ENCODE measurements at regions not wholly inside any gene's neighbourhood (a gene's known extent, or its start where the extent isn't known, plus 50 kb on each side); places are given as distances from the start of the nearest gene placed in this dataset.

GRCh38 chr7:46229409-46229808 is 308.3 kb upstream of the IGFBP3 start:
- no peak overlapping the region for H3K4me3 ChIP-seq (ENCODE audit: low read depth, low read length)
- H3K9me3 ChIP-seq (ENCODE audit: control insufficient read depth, insufficient read depth, low read length) = no peaks in the 10 kb centered on the region
- H3K27ac ChIP-seq (ENCODE audit: low read depth, low read length) = peak overlapping the region; percentile 41
- POLR2A ChIA-PET = no interaction called here
- DNase-seq (ENCODE audit: low read depth, low spot score) = peak; percentile 59
- CTCF ChIA-PET = interaction anchor here (1.1 kb wide), 1 partner anchor 307 kb away, joined by 4 read pairs; no protein-coding TSS in a partner anchor
- TF ChIP-seq CTCF (IDR thresholded peaks at IDR 0.05; ENCODE audit: low read depth, low read length) = no peak
- H3K27me3 ChIP-seq (ENCODE audit: control insufficient read depth, insufficient read depth, low read length) = no peaks in the 10 kb centered on the region

GRCh38 chr7:46226860-46227259 is 305.8 kb upstream of the IGFBP3 start:
- ChIA-PET POLR2A (no interaction called here), CTCF (no interaction called here)
- Histone ChIP-seq H3K27ac (ENCODE audit: low read depth, low read length) (no peak overlapping the region), H3K4me3 (ENCODE audit: low read depth, low read length) (no peak overlapping the region), H3K9me3 (ENCODE audit: control insufficient read depth, insufficient read depth, low read length) (no peaks in the 10 kb centered on the region), H3K27me3 (ENCODE audit: control insufficient read depth, insufficient read depth, low read length) (no peaks in the 10 kb centered on the region)
- DNase-seq (ENCODE audit: low read depth, low spot score) = no peak
- TF ChIP-seq CTCF (IDR thresholded peaks at IDR 0.05; ENCODE audit: low read depth, low read length) = no peak

- no peak overlapping the region for H3K27ac ChIP-seq (ENCODE audit: low read depth, low read length)
- no peaks in the 10 kb centered on the region for H3K27me3 ChIP-seq (ENCODE audit: control insufficient read depth, insufficient read depth, low read length)
- H3K9me3 ChIP-seq (ENCODE audit: control insufficient read depth, insufficient read depth, low read length) = no peaks in the 10 kb centered on the region
- H3K4me3 ChIP-seq (ENCODE audit: low read depth, low read length) = no peak overlapping the region
- no peak for DNase-seq (ENCODE audit: low read depth, low spot score)
- POLR2A ChIA-PET = no interaction called here
- CTCF ChIA-PET = interaction anchor here (0.8 kb wide), 1 partner anchor 306 kb away, joined by 3 read pairs; no protein-coding TSS in a partner anchor
- no peak for TF ChIP-seq CTCF (IDR thresholded peaks at IDR 0.05; ENCODE audit: low read depth, low read length)
Measured at GRCh38 chr7:46224363-46224762, 303.3 kb upstream of the IGFBP3 start.

- no peak overlapping the region for H3K4me3 ChIP-seq (ENCODE audit: low read depth, low read length)
- ChIA-PET CTCF (interaction anchor here (1.3 kb wide), 1 partner anchor 297 kb away, joined by 5 read pairs; no protein-coding TSS in a partner anchor), POLR2A (no interaction called here)
- H3K27ac ChIP-seq (ENCODE audit: low read depth, low read length) = no peak overlapping the region
- H3K27me3 ChIP-seq (ENCODE audit: control insufficient read depth, insufficient read depth, low read length) = no peaks in the 10 kb centered on the region
- no peak for DNase-seq (ENCODE audit: low read depth, low spot score)
- TF ChIP-seq CTCF (IDR thresholded peaks at IDR 0.05; ENCODE audit: low read depth, low read length) = no peak
- no peaks in the 10 kb centered on the region for H3K9me3 ChIP-seq (ENCODE audit: control insufficient read depth, insufficient read depth, low read length)
Measured at GRCh38 chr7:46220066-46220630, 299.1 kb upstream of the IGFBP3 start.

GRCh38 chr7:46218461-46219200 is 297.6 kb upstream of the IGFBP3 start:
- ChIA-PET CTCF (no interaction called here), POLR2A (no interaction called here)
- Histone ChIP-seq H3K27ac (ENCODE audit: low read depth, low read length) (no peak overlapping the region), H3K27me3 (ENCODE audit: control insufficient read depth, insufficient read depth, low read length) (no peaks in the 10 kb centered on the region), H3K4me3 (ENCODE audit: low read depth, low read length) (no peak overlapping the region), H3K9me3 (ENCODE audit: control insufficient read depth, insufficient read depth, low read length) (no peaks in the 10 kb centered on the region)
- TF ChIP-seq CTCF (IDR thresholded peaks at IDR 0.05; ENCODE audit: low read depth, low read length) = no peak
- DNase-seq (ENCODE audit: low read depth, low spot score) = no peak
